ENCODE measurements at regions not wholly inside any gene's neighbourhood (a gene's known extent, or its start where the extent isn't known, plus 50 kb on each side); places are given as distances from the start of the nearest gene placed in this dataset.

DNA sequence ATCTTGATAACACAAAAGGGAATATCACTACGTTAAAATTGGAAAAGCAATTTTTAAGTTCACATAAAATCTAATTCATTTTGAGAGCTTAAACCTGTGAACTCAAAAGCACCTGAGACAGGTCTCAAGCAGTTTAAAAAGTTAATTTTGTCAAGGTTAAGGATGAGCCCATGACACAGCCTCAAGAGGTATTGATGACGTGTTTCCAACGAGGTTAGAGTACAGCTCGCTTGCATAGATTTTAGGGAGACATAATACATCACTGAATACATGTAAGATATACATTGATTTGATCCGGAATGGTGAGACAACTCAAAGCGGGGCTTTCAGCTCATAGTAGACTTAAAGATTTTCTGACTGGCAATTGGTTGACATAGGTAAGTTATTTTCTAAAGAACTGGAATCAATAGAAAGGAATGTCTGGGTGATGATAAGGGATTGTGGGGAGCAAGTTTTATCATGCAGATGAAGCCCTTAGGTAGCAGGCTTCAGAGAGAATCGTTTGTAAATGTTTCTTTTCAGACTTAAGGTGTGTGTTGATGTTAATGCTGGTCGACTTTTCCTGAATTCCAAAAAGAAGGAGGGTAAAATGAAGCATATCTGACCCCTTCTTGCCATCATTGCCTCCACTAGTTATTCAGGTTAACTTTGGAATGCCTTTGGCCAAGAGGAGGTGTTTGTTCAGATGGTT, 2890.6 kb downstream of the PCDH9 start:
- no peak for TF ChIP-seq POLR2A (IDR thresholded peaks at IDR 0.05; ENCODE audit: low read length)
- TF ChIP-seq GATA1 (IDR thresholded peaks at IDR 0.05; ENCODE audit: low read depth, low read length): no peak
